VCaP (cell line): ENCODE measurements at regions not wholly inside any gene's neighbourhood (a gene's known extent, or its start where the extent isn't known, plus 50 kb on each side); places are given as distances from the start of the nearest gene placed in this dataset.
"Not testable (repeated sequence)": the region's sequence is repeated elsewhere in the genome, so short reads cannot be mapped to it uniquely, and the experiment has no call there.

Experiments used
- H3K27ac ChIP-seq: fragments of 450-650 bp; 2 replicates; pipeline ENCODE4 v1.5.1; 2017
- TF ChIP-seq, protein P1 (sequence below): fragments of 450-650 bp; conservative IDR thresholded peaks from 2 replicates; pipeline ENCODE4 v1.5.1; 2017; ENCODE audit warnings: mild to moderate bottlenecking, moderate library complexity

- no peak overlapping the region for H3K27ac ChIP-seq
- TF ChIP-seq, protein P1, sequence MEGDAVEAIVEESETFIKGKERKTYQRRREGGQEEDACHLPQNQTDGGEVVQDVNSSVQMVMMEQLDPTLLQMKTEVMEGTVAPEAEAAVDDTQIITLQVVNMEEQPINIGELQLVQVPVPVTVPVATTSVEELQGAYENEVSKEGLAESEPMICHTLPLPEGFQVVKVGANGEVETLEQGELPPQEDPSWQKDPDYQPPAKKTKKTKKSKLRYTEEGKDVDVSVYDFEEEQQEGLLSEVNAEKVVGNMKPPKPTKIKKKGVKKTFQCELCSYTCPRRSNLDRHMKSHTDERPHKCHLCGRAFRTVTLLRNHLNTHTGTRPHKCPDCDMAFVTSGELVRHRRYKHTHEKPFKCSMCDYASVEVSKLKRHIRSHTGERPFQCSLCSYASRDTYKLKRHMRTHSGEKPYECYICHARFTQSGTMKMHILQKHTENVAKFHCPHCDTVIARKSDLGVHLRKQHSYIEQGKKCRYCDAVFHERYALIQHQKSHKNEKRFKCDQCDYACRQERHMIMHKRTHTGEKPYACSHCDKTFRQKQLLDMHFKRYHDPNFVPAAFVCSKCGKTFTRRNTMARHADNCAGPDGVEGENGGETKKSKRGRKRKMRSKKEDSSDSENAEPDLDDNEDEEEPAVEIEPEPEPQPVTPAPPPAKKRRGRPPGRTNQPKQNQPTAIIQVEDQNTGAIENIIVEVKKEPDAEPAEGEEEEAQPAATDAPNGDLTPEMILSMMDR: no peak
Observed at GRCh38 chr1:232346844-232347243, 283.1 kb downstream of the SIPA1L2 start.

GRCh38 chr1:232344791-232345399 is 285.0 kb downstream of the SIPA1L2 start:
- TF ChIP-seq, protein P1: no peak

GRCh38 chr1:232344186-232344585 is 285.7 kb downstream of the SIPA1L2 start:
- not testable (repeated sequence) for H3K27ac ChIP-seq

More at GRCh38 chr1:232344791-232345399, 285.0 kb downstream of the SIPA1L2 start:
- H3K27ac ChIP-seq: no peak overlapping the region

- TF ChIP-seq, protein P1: no peak
- no peak overlapping the region for H3K27ac ChIP-seq
Observed at GRCh38 chr1:232340446-232340845, 289.5 kb downstream of the SIPA1L2 start.

DNA sequence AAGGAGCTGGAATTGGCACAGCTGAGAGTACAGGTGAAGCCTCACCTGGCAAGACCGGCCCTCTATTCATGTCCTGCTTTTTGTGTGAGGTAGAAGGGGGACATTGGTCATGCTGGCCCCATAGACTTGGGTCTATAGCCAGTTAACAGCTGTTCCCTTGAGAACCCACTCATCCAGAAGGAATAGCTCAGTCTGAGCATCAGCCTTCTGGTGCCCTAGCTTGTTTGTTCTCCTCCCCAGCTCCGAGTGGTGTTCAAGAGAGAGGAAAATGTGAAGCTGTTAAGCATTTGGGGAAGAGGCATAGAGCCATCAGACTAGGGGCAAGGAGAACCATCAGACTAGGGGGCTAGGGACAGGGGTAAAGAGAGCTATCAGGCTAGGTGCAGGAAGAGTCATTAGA is 290.9 kb downstream of the SIPA1L2 start:
- TF ChIP-seq, protein P1: no peak
- no peak overlapping the region for H3K27ac ChIP-seq

GRCh38 chr1:232335741-232336293 is 294.1 kb downstream of the SIPA1L2 start:
- H3K27ac ChIP-seq: no peak overlapping the region
- TF ChIP-seq, protein P1: no peak

- TF ChIP-seq, protein P1: no peak
Observed at GRCh38 chr1:232335261-232335660, 294.7 kb downstream of the SIPA1L2 start.

DNA sequence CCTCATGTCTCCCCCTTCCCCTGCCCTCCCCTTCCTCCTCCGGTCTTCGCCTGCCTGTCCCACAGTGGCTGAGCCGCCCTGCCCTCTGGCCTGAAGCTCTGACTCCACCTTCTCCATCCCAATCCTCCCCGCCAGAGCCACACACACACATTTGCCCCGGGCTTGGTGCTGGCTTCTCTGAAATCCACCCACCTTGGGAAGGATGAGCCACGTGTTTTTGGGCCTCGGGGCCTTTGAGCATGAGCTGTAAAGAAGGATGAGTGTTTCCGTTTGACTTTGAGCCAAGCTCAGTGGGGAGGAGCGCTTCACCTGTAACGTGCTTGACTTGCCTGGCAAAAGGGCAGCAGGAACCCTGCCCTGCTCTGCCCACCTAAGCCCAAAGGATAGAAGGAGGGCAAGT is 295.1 kb downstream of the SIPA1L2 start:
- TF ChIP-seq, protein P1: no peak
- H3K27ac ChIP-seq: no peak overlapping the region

More at GRCh38 chr1:232335261-232335660, 294.7 kb downstream of the SIPA1L2 start:
- H3K27ac ChIP-seq: no peak overlapping the region
